A172 (cell line): ENCODE measurements at regions not wholly inside any gene's neighbourhood (a gene's known extent, or its start where the extent isn't known, plus 50 kb on each side); places are given as distances from the start of the nearest gene placed in this dataset.

Source experiments
- DNase-seq: peaks from one replicate; pipeline ENCODE4 v3.0.0-alpha.2; 2015; ENCODE audit warnings: low spot score

DNA sequence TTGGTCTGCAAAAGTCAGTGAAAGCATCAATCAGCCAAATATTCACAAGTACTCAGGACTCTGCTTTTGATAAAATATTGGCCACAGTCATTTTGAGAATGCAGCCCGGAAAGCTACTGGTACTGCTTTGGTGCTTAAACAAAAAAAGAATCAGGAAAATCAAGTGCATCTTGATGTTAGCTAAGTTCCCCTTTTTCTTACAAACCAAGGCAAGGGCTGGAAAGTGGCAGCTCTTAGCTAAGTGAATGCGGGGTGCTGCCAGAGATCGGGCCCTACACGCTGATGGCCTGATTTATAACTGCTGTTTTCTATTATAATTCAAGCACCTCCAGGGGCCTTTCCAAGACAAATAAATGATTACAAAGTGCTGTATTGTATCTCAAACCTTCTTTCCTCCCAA lies 136.8 kb upstream of the MGMT start:
- no peak for DNase-seq

DNA sequence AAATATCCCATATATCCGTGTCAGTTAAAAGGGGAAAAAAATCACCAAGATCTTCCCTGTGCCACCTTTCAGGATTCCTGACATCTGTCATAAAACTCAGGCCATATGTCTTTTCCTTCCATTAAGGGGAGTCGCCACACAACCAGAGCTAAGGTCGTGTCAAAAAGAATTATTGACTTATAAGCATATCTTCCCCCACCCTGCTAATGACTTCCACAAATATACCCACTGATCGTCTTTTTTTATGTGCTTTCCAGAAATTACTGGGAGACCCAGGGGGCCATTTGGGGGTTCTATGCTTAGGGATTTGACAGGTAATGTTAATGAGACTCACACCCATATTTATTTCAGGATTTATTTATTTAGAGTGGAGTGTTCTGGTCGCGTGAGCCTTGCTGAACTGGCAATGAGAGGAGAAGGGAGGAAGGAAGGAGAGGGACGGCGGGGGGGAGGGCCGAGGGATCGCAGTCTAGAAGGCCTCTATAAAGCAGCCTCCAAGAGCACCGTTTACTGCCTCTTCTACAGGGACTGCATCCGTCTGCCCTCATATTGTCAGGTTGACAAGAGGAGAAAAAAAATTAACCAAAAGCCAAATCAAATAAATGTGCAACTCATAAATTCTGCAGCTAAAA lies 135.7 kb upstream of the MGMT start:
- no peak for DNase-seq

DNA sequence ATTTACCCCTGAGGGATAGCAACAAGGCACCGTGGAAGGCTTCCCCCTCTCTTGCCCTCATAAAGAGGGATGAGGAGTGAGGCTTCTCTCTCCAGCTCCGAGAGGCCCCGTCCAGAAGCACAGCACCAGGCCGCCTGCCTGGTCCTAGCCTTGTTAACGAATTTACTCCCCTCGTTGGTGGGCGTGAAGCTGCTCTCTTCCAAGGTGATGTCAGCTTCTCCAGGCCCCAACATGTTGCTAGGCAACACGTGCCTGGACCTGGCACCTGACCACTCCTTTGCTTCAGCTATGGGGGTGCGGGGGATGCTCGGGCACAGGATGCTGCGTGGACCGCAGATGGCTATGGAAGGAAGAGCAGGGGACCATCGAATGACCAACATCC lies 135.2 kb upstream of the MGMT start:
- DNase-seq, result no peak

DNA sequence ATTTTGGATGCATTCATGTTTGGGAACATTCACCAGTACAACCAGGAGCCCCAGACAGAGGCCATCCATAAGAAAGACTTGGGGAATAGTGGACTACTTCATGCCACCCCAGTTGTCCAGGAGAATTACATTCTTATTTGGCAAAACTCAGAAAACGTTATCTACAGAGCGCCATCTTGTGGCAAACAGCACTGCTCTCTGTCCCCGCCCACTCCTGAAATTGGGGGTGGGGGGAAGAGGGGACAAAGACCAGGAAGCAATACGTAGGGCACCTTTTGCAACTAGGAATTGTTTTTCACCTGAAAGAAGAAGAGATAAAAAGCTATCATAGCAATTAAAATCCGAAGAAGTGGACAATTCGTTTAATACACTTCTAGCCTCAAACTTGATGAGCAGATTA lies 134.6 kb upstream of the MGMT start:
- no peak for DNase-seq

DNA sequence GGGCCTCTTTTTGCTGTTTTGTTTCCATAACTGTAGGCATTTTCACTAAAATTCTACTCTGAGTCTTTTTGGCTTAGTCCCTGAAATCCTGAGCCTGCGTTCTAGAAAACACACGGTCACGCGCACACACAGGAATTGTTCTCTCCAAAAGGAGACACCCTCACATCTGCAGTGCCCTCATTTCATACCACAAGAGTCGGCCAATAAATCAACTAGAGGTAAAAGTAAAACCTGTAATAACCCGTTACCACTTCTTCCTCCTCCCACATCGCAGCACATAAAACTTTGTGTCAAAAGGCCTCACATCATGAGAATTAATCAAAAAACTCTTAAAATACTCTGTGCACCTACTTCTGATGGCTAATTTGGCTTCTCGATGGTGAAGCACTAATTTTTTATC lies 133.3 kb upstream of the MGMT start:
- DNase-seq, result no peak

DNA sequence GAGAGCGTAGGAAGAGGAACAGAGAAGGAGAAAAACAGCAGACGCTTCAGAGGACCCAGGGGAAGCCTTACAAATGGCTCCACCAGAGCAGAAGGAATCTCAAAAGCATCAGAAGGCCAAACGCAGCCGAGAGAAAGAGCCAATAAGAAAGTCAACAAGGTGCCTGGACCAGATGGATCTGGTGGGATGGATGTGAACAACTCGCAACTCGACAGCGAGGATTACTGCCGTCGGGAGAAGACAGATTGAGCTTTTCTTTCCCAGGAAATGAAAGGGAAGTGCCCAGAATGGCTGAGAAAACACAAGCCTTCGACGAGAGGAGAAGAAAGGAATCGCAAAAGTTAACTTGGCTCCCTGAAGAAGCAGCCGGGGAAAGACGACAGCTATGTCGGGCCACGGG lies 132.8 kb upstream of the MGMT start:
- DNase-seq, result no peak

DNA sequence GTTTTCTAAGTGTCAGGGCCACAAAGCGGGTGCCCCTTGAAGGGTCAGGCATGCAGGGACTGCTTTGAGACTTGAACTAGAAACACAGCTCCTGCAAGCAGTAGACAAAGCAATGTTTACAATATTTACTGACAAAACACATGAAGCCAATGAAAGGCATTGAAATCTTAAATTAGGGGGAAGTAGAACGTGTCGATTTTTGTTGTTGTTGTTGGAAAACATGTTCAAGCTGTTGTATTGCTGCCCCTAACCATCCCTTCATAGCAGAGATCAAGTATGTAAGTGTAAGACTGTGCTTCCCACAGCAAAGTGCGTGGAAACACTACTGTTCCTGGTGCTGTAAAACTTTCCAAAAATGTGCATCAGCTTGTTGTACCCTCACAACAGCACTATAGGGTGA lies 131.6 kb upstream of the MGMT start:
- DNase-seq, result no peak

DNA sequence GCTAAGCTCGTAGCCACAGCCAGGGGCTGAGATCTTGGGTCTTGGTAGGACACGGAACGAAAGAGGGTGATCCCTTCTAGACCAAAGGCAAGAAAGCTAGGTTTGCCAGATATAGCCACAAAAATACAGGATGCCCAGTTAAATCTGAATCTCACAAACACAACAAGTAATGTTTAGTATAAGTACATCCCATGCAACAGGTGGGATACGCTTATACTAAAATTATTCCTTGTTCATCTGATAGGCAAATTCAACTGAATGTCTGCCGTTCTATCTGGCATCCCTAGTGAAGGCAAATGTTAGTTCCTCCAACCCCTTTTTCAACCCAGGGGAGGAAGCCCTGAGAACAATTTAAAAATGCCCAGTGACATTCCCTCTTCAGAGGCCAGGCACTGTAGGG lies 131.1 kb upstream of the MGMT start:
- no peak for DNase-seq

DNA sequence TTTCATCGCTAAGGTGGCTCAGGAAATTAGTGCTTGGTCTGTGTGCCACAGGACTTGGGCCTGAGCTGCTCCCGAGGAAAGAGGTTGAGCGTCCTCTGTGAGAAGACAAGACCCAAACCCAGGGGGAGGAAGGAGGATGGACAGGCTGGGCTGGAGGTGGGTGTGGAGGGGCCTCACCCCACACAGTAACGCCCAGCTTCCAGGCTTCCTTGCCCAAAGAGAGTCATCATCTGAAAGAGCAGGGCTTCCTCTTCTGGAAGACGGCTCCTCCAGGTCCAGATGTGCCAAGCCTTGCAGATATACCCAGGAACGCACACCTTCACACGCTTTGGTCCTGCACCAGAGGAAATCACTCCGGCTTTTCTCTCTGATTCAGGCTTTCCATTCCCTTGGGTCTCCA lies 127.8 kb upstream of the MGMT start:
- no peak for DNase-seq

DNA sequence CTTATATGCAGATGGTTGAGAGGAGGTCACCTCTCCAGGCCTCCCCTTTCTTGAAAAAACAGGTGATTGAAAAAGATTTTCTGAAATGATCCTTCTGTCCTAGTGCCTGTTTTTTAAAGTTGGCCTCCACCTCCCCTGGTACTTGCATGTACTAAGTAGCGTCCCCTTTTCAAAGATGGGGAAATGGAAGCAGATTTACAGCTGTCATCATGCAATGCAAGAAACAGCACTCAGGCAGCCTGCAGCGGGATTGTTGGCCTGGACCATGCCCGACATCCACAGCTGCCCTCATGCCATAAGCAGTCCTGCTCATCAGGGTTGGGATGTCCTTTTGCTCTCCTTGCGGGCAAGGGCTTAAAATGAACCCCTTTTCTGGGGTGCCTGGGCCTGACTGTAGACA lies 127.2 kb upstream of the MGMT start:
- DNase-seq, result no peak

DNA sequence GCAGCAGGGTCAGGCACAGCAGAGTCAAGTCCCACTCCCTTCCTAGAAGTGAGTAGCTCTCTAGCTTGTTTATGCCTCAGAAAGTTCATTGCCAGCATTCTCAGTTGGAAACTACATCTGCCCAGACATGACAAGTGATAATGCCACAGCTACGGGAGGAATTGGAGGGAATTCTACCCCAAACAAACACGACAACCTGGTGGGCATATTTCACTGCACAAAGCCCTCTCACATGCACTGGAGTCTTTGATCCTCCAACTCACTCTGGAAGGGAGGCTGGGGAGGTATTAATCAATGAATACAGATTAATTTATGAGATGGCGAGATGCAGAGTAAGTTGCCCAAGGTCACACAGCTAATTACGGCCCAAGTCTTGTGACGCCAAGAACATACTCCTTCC lies 126.0 kb upstream of the MGMT start:
- DNase-seq, result no peak

DNA sequence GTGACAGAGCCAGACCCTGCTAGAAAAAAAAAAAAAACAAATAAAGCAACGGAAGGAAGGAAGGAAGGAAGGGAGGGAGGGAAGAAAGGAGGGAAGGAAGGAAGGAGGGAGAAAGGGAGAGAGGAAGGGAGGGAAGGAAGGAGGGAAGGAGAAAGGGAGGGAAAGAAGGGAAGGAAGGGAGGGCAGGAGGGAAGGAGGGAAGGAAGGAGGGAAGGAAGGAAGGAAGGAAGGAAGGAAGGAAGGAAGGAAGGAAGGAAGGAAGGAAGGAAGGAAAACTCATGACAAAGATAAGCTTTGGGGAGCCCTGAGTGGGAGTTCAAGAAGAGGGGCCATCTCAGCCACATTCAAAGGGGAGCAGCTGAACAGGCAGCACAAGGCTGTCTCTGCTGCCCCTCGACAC lies 124.7 kb upstream of the MGMT start:
- DNase-seq, result no peak

DNA sequence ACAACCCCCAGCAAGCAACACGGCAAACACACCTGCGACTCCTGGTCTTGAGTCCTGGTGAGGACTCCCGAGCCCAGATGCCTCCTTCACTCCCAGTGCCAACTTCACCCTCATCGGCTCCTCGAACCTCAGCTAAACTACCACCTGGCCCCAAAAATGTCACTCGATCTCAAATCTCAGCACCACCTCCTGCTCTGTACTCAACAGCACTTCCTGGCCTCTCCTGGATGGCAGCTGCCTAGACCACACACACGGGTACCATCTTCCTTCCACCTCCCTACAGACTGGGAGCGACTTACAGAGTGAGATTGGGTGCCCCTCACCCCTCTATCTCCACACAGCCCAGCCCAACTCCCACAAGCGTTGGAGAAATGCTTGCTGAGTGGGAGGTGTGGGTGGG lies 123.9 kb upstream of the MGMT start:
- no peak for DNase-seq

DNA sequence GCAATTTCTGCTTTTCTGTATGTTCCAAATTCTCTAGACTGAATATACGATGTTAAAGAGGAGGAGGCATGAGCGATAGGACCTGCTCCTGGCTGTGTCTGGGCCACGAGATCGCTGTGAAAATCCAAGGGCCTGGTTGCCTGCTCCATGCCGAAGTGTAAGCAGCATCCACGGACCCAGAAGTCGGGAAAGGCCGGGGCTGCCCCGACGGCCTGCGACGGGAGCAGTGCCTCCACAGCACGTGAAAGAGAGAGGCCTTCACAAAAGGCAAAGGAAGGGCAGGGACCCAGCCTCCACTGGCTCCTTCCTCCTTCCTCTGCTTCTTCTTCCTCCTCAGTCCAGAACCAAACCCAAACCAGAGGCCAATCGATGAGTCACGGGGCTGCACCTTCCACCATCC lies 122.9 kb upstream of the MGMT start:
- no peak for DNase-seq

DNA sequence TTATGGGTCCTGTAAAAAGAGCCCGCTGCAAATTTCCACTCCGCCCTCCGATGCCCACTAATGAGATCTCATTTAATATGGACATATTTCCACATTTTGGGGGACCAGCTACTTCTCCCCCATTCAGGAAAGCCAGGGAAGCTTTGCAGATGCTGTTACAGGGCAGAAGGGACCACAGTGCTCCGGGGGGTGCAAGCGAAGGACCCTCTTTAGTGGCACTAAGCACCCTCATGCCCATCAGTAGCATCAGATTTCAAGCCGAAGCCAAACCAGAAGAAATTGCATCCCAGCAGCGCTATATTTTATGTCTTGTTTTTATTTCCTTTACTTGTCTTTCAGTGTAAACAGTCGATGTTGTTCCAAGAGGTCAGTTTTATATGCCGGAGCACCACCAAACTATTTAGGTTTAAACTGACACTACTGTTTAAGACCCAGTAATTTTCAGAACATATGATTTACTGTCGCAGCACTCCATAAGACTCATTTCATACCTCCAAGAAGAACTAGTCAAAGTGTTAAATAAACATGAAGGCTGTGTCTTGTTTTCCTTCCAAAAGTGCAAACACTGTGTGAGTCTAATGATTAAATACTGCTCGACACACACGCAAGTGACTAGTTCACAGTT lies 122.2 kb upstream of the MGMT start:
- DNase-seq, result no peak

DNA sequence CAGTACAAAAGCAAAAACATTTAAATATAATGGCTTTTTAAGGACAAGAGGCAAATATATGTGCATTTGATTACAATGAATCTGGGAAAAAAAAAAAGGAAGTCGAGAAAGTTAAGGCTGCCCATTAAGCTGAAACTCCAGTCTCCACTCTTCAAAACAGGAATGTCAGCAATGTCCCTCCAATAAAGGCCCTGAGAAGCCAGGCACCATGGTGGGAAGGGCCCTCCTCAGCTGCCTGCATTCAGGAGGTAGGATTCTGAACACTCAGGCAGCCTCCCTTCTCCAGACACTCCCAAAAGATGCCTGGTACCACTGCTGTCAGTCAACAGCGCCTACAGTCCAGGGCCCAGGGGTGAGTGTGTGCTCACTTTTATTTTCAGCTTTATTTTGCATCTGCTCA lies 121.3 kb upstream of the MGMT start:
- no peak for DNase-seq

DNA sequence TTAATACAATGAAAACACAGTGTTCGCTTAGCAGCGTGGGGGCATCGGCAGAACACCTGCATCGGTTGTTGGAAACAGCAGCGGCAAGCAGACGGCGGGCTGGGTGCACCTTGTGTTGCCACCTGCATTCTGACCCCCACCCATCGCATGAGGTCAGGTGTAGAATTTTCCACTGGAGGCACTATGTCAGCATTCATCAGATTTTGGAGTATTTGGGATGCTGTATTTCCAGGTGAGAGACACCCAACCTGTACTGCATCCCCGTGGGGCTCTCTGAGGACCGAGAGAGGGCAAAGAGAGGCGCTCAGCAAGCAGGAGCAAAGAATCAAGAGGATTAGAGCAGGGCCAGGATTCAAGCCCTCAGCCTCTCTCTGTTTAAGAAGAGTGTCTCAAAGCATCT lies 116.4 kb upstream of the MGMT start:
- DNase-seq, result no peak

DNA sequence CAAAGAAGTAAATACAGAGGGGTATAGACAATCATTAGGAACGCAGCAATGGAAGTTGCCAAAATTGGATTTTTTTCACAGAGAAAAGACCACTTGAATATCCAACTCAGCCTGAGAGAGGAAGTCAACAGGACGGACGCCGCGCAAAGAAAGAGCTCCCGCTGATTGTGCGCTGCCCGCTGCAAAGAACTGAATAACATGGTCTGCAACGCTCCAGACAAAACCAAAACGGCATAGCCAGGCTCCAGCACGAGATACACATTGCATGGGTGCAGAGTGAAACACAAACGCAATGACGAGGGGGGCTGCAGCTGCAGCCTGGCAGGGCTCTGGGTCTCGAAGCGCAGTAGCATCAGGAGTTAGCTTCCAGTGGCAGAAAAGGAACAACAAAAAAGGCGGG lies 113.9 kb upstream of the MGMT start:
- DNase-seq, result no peak

DNA sequence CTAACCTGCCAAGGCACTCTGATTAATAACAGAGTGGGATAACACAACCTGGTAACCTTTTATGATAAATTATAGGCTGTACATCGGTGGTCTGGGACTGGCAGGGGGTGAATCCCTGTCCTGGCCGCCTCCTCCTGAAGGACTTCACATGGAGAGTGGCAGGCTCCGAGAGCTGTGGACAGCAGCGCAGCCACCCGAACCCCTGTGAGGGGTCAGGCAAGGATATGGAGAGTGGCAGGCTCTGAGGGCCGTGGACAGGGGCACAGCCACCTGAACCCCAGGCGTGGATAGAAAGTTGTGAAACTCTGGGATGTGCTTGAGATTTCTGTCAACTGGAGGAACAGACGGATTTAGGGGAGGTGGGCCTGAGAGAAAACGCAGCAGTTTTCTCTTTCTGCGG lies 107.0 kb upstream of the MGMT start:
- DNase-seq, result no peak

DNA sequence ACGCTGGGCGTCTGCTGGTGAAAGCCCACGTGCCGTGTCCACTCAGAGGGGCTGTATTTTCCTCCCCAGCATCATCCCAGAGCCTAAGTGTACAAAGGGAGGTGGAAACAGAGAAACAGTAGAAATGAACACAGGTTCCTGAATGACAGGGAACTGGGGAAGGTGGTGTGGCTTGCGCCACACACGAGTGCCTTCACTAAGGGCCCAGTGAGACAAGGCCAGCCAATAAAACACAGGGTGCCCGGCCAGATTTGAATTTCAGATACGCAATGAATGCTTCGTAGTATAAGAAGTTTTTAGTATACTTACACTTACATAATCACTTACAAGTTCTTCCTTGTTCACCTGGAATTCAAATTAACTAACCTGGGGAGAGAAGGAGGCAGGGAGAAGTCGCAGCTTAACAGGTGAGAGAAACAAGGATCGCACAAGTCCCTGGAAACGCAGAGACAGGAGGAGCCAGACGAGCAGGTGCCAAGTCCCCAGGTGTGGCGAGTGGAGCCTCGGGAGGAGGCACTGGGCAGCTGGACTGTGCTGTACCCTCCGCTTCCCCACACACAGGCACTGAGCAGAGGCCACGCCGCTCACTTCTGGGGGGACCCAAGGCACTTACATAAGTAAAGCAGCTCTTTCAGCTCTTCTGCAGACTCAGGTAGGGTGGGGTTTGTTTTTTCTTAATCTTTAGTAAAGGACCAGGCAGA lies 105.2 kb upstream of the MGMT start:
- DNase-seq, result no peak

DNA sequence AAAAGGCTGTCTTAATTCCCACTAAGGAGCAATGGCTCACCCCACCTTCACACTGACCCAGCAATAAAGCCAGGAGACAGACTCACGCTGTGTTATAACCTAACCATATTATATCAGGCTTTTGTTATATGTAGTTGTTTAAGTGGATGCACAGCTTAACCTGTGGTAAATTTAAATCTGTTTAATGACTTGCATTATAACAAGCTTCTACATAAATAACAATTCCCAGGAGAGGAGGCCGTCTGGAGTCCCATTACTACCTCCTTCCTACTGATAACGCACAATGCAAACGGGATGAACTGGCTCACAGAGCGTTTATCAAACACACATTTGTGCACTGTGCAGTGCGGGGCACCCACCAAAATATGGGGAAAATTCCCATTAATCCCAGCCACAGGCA lies 102.1 kb upstream of the MGMT start:
- DNase-seq, result no peak

DNA sequence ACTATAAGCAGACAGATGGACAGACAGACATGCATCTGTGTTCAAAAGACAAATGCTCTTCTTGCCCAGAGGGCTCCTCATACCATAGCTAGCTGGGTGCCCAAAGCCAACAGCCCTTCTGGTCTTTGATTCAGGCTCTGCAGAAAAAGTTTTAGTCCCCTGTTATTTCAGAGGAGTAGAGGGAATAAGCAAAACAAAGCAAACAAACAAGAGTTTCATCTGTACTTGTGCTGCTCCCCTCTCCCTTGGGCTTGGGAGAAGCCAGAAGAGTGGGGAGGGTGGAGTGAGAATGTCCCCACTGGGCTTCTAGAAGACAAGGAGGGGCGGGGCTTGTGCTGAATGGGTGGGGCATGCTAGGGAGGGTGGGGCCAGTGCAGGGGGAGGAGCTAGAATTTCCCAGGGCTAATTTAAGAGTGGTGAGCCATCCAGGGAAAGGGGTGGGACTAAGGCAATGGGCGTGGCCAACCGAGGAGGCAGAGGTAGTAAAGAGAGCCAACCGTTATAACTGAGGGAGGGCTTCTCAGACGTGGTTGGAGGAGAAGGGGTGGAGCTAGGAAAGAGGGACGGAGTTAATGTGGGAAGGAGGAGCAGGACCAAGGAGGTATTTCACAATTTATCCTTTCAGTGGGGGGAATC lies 101.2 kb upstream of the MGMT start:
- DNase-seq, result no peak

DNA sequence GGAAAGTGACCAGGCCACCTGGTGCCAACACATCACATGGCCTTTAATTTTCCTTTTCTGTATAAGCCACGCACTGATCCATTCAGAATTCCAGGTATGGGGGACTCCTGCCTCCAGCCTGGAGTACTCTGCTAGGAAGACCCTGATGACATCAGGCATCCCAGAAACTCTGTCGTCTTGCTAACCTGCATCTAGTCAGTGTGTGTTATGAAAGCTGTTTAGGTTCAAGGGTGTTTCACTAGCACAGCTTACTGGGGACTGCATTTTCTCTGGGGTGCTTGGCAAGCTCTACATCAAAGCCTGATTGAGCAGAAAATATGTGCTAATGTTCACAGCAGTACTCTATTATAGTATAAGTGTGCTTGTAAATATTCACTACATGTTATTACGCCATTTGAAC lies 100.6 kb upstream of the MGMT start:
- no peak for DNase-seq
